Head of caudate nucleus (tissue), 42 donors: ENCODE measurements at regions not wholly inside any gene's neighbourhood (a gene's known extent, or its start where the extent isn't known, plus 50 kb on each side); places are given as distances from the start of the nearest gene placed in this dataset.
"Not testable (repeated sequence)": the region's sequence is repeated elsewhere in the genome, so short reads cannot be mapped to it uniquely, and the experiment has no call there.

Experiments
- DNase-seq, 42 donors: peaks; one replicate each; pipeline versions ENCODE4 v3.0.0 to v3.0.0-alpha.2; 2020 to 2021; ENCODE audit warnings: mixed read lengths in 7 of 42
- intact Hi-C: fragments of 100-400 bp; cut with DNase I; formaldehyde crosslinking; loops from one replicate; pipeline ENCODE4 v1.15.0; 2022

- intact Hi-C loops = no loop called here
- no peak for DNase-seq
Measured at GRCh38 chr9:25310961-25311360, 367.3 kb downstream of the TUSC1 start.

- no peak for DNase-seq
- intact Hi-C loops = no loop called here
Measured at GRCh38 chr9:25308549-25308948, 369.7 kb downstream of the TUSC1 start.

- no peak for DNase-seq
Measured at GRCh38 chr9:25302601-25303000, 375.6 kb downstream of the TUSC1 start.

GRCh38 chr9:25288195-25288594, 390.0 kb downstream of the TUSC1 start:
- DNase-seq, intact Hi-C loops: not testable (repeated sequence)

More at GRCh38 chr9:25302601-25303000, 375.6 kb downstream of the TUSC1 start:
- intact Hi-C loops = no loop called here

GRCh38 chr9:25284365-25284764, 393.9 kb downstream of the TUSC1 start:
- no peak for DNase-seq
- intact Hi-C loops = no loop called here

GRCh38 chr9:25282946-25283345, 395.3 kb downstream of the TUSC1 start:
- intact Hi-C loops = no loop called here

GRCh38 chr9:25261445-25261844, 416.8 kb downstream of the TUSC1 start:
- DNase-seq = no peak
- intact Hi-C loops = no loop called here

More at GRCh38 chr9:25282946-25283345, 395.3 kb downstream of the TUSC1 start:
- DNase-seq = no peak

GRCh38 chr9:25260046-25260445, 418.2 kb downstream of the TUSC1 start:
- no peak for DNase-seq
- intact Hi-C loops = no loop called here

GRCh38 chr9:25255216-25255615, 423.0 kb downstream of the TUSC1 start:
- DNase-seq = no peak
- intact Hi-C loops = no loop called here

GRCh38 chr9:25254051-25254450, 424.2 kb downstream of the TUSC1 start:
- intact Hi-C loops = no loop called here
- DNase-seq = no peak

- intact Hi-C loops = no loop called here
- DNase-seq = no peak
Measured at GRCh38 chr9:25241421-25241820, 436.8 kb downstream of the TUSC1 start.

- intact Hi-C loops = no loop called here
Measured at GRCh38 chr9:25226901-25227686, 451.1 kb downstream of the TUSC1 start.

GRCh38 chr9:25225938-25226760, 452.1 kb downstream of the TUSC1 start:
- DNase-seq = no peak
- intact Hi-C loops = no loop called here

More at GRCh38 chr9:25226901-25227686, 451.1 kb downstream of the TUSC1 start:
- DNase-seq = no peak

- no peak for DNase-seq
- intact Hi-C loops = no loop called here
Measured at GRCh38 chr9:25224996-25225395, 453.2 kb downstream of the TUSC1 start.

- DNase-seq = no peak
- intact Hi-C loops = no loop called here
Measured at GRCh38 chr9:25224309-25224708, 453.9 kb downstream of the TUSC1 start.

GRCh38 chr9:25212361-25212760, 465.9 kb downstream of the TUSC1 start:
- DNase-seq = no peak
- intact Hi-C loops = no loop called here

- no peak for DNase-seq
- intact Hi-C loops = no loop called here
Measured at GRCh38 chr9:25207402-25208195, 470.6 kb downstream of the TUSC1 start.

- intact Hi-C loops = no loop called here
- DNase-seq = no peak
Measured at GRCh38 chr9:25206027-25206426, 472.2 kb downstream of the TUSC1 start.

- no peak for DNase-seq
- intact Hi-C loops = no loop called here
Measured at GRCh38 chr9:25205285-25205684, 473.0 kb downstream of the TUSC1 start.

- DNase-seq = no peak
- intact Hi-C loops = no loop called here
Measured at GRCh38 chr9:25177858-25178257, 500.4 kb downstream of the TUSC1 start.
